Nephron (organoid): ENCODE measurements at regions not wholly inside any gene's neighbourhood (a gene's known extent, or its start where the extent isn't known, plus 50 kb on each side); places are given as distances from the start of the nearest gene placed in this dataset.

Experiments used
- H3K27ac Mint-ChIP-seq, 3 experiments: 2 replicates each; pipeline ENCODE4 v1.8.0; 2020; ENCODE audit warnings: mixed read lengths in 3 of 3, mild to moderate bottlenecking in 2 of 3, moderate library complexity in 1 of 3
- H3K27me3 Mint-ChIP-seq: 2 replicates; pipeline ENCODE4 v1.8.0; 2021; ENCODE audit warnings: low read depth, mild to moderate bottlenecking, moderate library complexity, mixed read lengths
- H3K36me3 Mint-ChIP-seq: 2 replicates; pipeline ENCODE4 v1.8.0; 2020; ENCODE audit warnings: low read depth, mixed read lengths
- H3K4me1 Mint-ChIP-seq: 2 replicates; pipeline ENCODE4 v1.8.0; 2020; ENCODE audit warnings: mixed read lengths
- H3K4me3 Mint-ChIP-seq, 3 experiments: 2 replicates each; pipeline ENCODE4 v1.8.0; 2020; ENCODE audit warnings: mild to moderate bottlenecking in 3 of 3, mixed read lengths in 3 of 3, moderate library complexity in 2 of 3
- H3K9me3 Mint-ChIP-seq: 2 replicates; pipeline ENCODE4 v1.8.0; 2020; ENCODE audit warnings: mixed read lengths
- TF ChIP-seq, protein P1 (sequence below), 3 experiments: fragments of 200-600 bp; sonication (generic); IDR thresholded peaks; one replicate each; pipeline ENCODE4 v1.5.0; 2021; ENCODE audit warnings: antibody characterized with exemption in 3 of 3; ENCODE audit not compliant: unreplicated experiment in 3 of 3

DNA sequence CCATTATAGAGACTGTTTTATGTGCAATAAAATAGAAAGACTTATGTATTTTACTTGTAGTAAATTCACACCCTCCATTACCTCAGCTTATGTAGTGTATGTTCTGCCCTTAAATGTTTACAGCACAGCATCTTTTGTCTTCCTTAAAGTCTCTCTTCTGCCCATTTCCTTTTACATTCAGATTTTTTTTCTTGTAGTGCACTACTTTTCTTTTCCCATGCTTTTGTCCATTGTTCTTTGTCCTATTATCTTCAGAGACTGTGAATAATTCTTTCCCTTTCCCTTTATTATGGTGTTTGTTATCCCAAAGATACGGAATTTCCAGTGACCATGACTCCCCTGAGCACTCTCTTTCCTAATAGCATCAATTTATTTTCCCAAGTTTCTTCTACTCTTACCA lies 66.1 kb upstream of the TYRP1 start:
- Mint-ChIP-seq H3K27ac (no peak overlapping the region), H3K4me3 (no peak overlapping the region), H3K36me3 (no peaks in the 10 kb centered on the region), H3K9me3 (no peaks in the 10 kb centered on the region), H3K4me1 (no peaks in the 10 kb centered on the region), H3K27me3 (no peaks in the 10 kb centered on the region)
- TF ChIP-seq, protein P1, sequence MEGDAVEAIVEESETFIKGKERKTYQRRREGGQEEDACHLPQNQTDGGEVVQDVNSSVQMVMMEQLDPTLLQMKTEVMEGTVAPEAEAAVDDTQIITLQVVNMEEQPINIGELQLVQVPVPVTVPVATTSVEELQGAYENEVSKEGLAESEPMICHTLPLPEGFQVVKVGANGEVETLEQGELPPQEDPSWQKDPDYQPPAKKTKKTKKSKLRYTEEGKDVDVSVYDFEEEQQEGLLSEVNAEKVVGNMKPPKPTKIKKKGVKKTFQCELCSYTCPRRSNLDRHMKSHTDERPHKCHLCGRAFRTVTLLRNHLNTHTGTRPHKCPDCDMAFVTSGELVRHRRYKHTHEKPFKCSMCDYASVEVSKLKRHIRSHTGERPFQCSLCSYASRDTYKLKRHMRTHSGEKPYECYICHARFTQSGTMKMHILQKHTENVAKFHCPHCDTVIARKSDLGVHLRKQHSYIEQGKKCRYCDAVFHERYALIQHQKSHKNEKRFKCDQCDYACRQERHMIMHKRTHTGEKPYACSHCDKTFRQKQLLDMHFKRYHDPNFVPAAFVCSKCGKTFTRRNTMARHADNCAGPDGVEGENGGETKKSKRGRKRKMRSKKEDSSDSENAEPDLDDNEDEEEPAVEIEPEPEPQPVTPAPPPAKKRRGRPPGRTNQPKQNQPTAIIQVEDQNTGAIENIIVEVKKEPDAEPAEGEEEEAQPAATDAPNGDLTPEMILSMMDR (IDR thresholded peaks at IDR 0.05; ENCODE audit: unreplicated experiment in 3 of 3), result no peak

DNA sequence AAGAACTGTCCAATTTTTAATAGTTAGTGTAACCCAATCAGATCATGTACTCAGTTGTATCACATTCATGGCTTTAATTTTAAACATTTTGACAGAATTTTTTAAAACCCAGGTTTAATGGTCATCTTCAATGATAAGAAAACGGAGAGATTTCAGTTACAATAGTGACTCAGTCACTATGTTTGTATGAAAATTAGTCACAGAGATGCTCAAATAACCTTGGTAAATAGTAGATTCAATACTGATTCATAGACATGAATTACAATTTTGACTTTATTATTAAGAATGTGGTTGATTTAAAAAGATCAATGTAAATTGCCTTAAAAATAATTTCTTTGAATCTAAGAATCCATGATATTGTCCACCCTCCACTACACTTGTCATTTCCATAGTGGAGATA lies 64.6 kb upstream of the TYRP1 start:
- no peaks in the 10 kb centered on the region for H3K4me1 Mint-ChIP-seq
- H3K27ac Mint-ChIP-seq, result peak overlapping the region in 1 of 3 experiments; percentile 79
- no peaks in the 10 kb centered on the region for H3K9me3 Mint-ChIP-seq
- TF ChIP-seq, protein P1 (IDR thresholded peaks at IDR 0.05; ENCODE audit: unreplicated experiment in 3 of 3), result no peak
- H3K27me3 Mint-ChIP-seq, result no peaks in the 10 kb centered on the region
- no peaks in the 10 kb centered on the region for H3K36me3 Mint-ChIP-seq
- no peak overlapping the region for H3K4me3 Mint-ChIP-seq

DNA sequence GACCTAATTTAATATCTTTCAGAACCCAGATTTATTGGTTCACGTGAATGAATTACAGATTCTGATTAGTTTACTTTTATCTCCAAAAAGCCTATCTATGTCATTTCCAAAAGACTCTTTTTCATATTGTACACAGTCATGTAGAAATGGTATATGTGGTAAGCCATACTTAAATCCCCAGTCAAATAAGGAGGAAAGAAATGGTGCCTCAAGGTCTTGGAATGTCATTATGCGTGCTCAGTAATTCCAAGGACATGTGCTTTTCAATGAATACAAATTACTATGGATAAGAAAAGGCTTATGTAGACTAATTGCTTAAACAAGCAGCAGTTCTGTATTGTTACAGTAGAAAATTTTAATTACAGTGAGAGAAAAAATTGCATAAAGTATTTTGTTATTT lies 64.1 kb upstream of the TYRP1 start:
- Mint-ChIP-seq H3K27ac (peak overlapping the region in 1 of 3 experiments; percentile 79), H3K36me3 (no peaks in the 10 kb centered on the region), H3K27me3 (no peaks in the 10 kb centered on the region), H3K4me1 (no peaks in the 10 kb centered on the region), H3K4me3 (no peak overlapping the region), H3K9me3 (no peaks in the 10 kb centered on the region)
- TF ChIP-seq, protein P1 (IDR thresholded peaks at IDR 0.05; ENCODE audit: unreplicated experiment in 3 of 3), result no peak

- peak overlapping the region; percentile 23 to 87 (median 68) for H3K27ac Mint-ChIP-seq
- H3K36me3 Mint-ChIP-seq, result no peaks in the 10 kb centered on the region
- H3K4me1 Mint-ChIP-seq, result no peaks in the 10 kb centered on the region
- H3K4me3 Mint-ChIP-seq, result peak overlapping the region in 1 of 3 experiments; percentile 9
- TF ChIP-seq, protein P1 (IDR thresholded peaks at IDR 0.05; ENCODE audit: unreplicated experiment in 3 of 3), result no peak
- no peaks in the 10 kb centered on the region for H3K27me3 Mint-ChIP-seq
- no peaks in the 10 kb centered on the region for H3K9me3 Mint-ChIP-seq
These were observed 61.3 kb upstream of the TYRP1 start for GRCh38 chr9:12631866-12632265.

DNA sequence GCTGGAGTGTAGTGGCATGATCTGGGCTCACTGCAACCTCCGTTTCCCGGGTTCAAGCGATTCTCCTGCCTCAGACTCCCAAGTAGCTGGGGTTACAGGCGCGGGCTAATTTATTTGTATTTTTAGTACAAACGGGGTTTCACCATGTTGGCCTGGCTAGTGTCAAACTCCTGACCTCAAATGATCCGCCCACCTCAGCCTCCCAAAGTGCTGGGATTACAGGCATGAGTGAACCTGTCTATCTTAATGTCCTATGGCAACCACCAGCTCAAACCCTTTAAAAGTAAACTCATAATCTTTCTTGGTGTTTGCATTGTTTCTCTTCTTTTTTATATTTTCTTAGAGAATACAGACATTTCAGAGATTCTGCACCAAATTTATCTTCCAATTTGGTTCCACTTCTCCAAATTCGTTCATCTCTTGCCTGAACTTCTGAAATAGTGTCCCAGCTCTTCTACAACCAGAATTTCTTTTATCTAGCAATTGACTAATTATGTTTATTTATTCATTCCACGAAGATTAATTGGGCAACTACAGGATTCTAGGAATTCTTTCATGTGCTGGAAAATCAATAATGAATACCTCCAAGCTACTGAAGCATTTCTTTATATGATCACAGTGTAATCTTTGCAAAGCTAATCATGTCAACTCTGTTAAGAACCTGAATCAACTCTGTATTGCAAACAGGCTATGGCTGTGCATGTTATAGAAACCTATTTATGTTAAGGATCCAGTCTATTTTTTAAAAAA lies 60.0 kb upstream of the TYRP1 start:
- Mint-ChIP-seq H3K4me1 (no peaks in the 10 kb centered on the region), H3K27me3 (no peaks in the 10 kb centered on the region), H3K36me3 (no peaks in the 10 kb centered on the region), H3K4me3 (peak overlapping the region in 1 of 3 experiments; percentile 6), H3K27ac (peak overlapping the region; percentile 6 to 87 (median 56)), H3K9me3 (no peaks in the 10 kb centered on the region)
- TF ChIP-seq, protein P1 (IDR thresholded peaks at IDR 0.05; ENCODE audit: unreplicated experiment in 3 of 3), result no peak

GRCh38 chr9:12640016-12640587 lies 53.1 kb upstream of the TYRP1 start:
- H3K36me3 Mint-ChIP-seq, result no peaks in the 10 kb centered on the region
- no peak overlapping the region for H3K27ac Mint-ChIP-seq
- no peaks in the 10 kb centered on the region for H3K9me3 Mint-ChIP-seq
- no peak overlapping the region for H3K4me3 Mint-ChIP-seq
- H3K4me1 Mint-ChIP-seq, result no peaks in the 10 kb centered on the region
- H3K27me3 Mint-ChIP-seq, result no peaks in the 10 kb centered on the region
- TF ChIP-seq, protein P1 (IDR thresholded peaks at IDR 0.05; ENCODE audit: unreplicated experiment in 3 of 3), result peak; percentile 70 to 75 (median 70)
